Right ventricle myocardium inferior (tissue), 1 donor: ENCODE measurements at regions not wholly inside any gene's neighbourhood (a gene's known extent, or its start where the extent isn't known, plus 50 kb on each side); places are given as distances from the start of the nearest gene placed in this dataset.
"Not testable (repeated sequence)": the region's sequence is repeated elsewhere in the genome, so short reads cannot be mapped to it uniquely, and the experiment has no call there.

Experiments used
- ATAC-seq: fragments of 200-7000 bp; cut with Tn5 transposase; one replicate; pipeline ENCODE4 v1.9.1; 2020; ENCODE audit warnings: mild to moderate bottlenecking, moderate library complexity
- DNase-seq: peaks from one replicate; pipeline ENCODE4 v3.0.0; 2021; ENCODE audit errors: missing footprints
- intact Hi-C: fragments of 100-400 bp; cut with DNase I; formaldehyde crosslinking; loops from one replicate; pipeline ENCODE4 v1.11.0; 2022
- donor health status: DM: no; HTN: yes; CAD: no; lungs with severe emphysema.

DNA sequence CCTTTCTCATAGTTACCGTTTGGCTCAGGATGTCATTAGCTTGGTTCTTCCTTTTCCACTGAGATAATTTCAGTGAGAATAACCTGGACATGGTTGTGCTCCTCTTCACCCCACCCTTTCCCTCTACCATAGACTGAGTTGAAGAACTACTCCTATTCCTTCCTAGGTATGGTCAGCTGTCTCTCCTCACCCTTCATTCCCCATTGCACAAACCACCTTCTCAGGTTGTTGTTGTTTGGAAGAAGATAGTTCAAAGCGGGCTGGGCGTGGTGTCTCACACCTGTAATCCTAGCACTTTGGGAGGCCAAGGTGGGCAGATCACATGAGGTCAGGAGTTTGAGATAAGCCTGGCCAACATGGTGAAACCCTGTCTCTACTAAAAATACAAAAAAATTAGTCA lies 168.0 kb upstream of the TBL1XR1 start:
- not testable (repeated sequence) for DNase-seq, ATAC-seq
- intact Hi-C loops: loop anchor here (10.0 kb wide), 4 partner anchors 100 to 790 kb away; no protein-coding TSS in a partner anchor

DNA sequence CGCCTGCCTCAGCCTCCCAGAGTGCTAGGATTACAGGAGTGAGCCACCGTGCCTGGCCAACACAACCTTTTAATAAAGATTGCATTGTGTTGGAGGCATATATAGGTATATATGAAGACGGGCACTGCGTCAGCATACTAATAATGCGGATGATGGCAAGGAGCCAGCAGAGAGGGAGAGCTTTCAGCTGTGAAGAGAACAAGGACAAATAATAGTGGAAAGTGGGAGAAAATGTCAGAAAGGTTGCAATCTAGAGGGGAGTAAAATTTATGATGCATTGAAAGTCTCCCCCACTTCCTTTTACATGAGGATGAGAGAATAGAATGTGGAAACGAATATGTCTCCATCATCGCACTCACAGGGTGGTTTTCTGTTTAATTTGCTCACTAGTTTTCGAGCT lies 170.5 kb upstream of the TBL1XR1 start:
- no peak for ATAC-seq
- intact Hi-C loops: loop anchor here (10.0 kb wide), 4 partner anchors 97 to 787 kb away; no protein-coding TSS in a partner anchor
- no peak for DNase-seq

DNA sequence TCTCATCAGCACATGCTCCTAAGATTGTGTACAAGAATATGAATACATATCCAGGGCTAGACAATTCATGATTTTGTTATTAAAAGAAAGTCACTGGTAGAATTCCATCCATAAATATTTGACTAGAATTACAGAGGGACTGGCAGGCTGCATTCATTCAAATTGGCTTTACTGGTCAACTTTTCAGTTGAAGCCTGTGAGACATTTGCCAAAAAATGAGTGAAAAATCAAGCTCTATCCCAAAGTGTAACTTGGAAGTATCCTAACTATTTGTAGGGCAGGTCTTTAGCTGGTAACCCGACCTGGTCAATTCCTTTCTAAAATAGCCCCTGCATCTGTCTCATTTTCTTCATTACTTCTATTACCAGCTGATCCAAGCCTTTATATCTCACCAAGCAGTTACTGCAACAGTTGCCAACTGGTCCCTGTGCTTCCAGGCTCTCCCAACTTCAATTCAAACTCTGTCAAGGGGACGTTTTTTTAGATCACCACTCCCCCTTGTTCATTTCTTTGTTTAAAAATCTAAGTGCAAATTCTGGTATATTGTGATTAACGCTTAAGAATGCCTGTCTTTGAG lies 173.1 kb upstream of the TBL1XR1 start:
- ATAC-seq (no peak), DNase-seq (no peak)
- intact Hi-C loops: no loop called here

DNA sequence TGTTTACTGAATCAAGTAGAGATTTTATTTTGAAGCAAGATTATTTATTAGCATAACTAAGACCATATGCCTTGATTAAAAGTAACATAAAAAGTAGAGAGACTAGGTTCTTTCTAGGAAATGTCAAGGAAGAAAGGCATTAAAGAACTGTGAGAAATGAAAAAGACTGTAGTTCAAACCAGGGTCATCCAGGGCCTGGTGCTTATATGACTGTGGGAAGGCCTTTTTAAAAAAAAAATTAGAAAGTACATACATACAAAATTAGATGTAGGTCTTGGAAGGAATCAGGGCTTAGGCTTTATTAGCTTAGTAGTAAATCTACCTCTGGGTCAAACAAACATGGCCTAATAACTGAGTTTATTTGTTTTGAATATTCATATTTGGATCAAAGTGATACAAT lies 173.9 kb upstream of the TBL1XR1 start:
- intact Hi-C loops: no loop called here
- ATAC-seq (no peak), DNase-seq (no peak)

DNA sequence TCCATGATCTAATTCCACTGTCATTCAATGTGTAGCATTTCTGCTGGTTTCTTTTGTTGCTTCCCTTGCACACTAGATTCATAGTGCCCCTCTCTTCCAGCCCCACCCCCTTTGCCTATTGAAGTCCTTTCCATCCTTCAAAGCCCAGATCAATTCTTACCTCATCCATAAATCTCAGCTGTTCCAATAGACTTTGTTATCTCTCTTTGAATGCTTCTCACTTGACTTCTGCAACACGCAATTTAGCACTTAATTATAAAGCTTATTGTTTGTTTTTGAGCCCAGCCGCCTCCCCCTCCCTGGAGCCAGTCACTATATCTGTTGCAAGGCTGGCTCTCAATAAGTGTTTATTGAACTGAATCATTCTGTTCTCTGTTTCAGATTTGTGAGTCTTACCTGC lies 174.6 kb upstream of the TBL1XR1 start:
- intact Hi-C loops: no loop called here
- DNase-seq (no peak), ATAC-seq (no peak)

DNA sequence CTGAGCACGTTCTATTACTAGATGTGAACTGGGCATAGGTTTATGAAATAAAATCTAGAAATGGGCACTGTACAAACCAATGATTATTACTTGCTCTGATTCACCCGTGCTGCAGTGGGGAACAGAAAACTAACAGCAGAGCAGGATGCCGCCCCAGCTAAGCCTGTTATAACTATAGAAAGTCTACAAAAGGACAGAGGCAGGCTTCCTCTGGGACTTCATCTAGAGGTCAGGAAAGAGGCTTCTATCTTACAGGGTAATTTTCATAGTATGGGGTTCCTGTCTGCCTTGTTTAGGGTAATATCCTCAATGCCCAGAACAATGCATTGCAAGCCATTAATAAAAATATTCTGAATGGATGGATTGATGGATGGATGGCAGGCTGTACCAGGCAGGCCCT lies 177.0 kb upstream of the TBL1XR1 start:
- intact Hi-C loops: no loop called here
- DNase-seq: no peak
- ATAC-seq: no peak

DNA sequence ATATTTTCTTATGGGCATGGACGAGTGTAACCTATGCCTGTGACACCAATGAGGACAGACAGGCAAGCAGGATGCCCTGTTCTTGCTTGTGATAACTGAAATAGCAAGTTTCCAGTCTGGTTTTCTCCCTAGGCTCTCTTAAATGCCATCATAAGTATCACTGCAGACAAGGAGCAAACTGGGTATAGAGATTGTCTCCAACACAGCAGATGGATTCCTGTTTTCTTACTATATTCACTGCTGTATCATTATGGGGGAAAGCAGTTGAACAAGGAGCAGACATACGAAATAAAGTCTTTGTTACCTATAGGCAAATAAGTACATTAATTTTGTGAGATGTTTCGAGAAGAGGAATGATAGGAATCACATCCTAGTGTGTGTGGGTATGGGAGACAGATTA lies 178.0 kb upstream of the TBL1XR1 start:
- DNase-seq (no peak), ATAC-seq (no peak)
- intact Hi-C loops: no loop called here

DNA sequence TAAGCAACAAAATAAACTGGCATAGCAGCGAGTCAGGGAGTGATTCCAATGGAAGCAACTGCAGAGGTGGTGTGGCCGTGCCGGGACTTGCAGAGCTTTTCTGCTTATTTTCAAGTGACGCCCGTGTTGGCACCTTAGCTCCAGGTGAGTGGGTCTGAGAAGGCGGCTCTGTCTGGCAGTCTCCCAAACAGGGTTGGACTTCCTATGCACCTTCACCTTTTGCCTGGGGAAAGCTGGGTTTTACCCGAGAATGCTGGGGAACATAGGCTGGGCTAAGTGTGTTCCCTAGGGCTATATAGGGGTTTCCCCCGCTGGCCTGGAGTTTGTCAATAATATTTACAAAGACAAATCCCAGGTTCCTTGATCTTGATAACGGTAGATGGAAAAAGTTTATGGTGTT lies 179.9 kb upstream of the TBL1XR1 start:
- intact Hi-C loops: no loop called here
- no peak for ATAC-seq
- no peak for DNase-seq

DNA sequence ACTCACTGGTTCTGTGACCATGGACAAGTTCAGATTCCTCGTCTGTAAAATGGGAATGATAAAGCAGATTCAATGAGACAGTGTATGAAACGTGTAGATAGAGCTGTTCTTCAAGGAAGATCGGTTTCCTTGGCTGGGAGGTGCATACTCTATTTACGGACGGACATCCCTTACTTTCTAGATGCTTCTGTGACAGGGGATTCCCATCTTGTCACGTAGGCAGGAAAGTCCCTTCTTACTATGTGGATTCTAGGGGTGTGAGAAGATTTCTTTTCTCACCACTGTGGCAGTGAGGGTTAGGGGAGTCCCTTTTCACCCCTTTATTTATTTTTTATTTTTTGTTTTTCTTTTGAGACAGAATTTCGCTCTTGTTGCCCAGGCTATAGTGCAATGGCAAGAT lies 180.9 kb upstream of the TBL1XR1 start:
- ATAC-seq: no peak
- intact Hi-C loops: no loop called here
- no peak for DNase-seq

DNA sequence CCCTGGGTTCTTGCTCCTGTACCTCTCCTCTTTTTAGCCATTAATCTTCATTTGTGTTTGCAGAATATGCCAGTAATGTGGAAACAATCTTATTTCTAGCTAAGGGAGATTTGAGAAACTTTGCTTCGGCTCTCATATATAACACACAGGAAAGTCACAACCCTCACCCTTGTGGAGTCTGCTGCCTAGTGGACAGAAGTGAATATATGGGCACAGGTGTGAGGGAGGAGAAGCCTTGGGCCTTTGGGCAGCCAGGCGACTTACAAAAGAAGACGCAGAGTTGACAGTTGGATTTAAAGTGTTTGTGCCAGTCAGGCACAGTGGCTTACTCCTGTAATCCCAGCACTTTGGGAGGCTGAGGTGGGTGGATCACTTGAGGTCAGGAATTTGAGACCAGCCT lies 181.8 kb upstream of the TBL1XR1 start:
- intact Hi-C loops: no loop called here
- ATAC-seq (no peak), DNase-seq (no peak)

DNA sequence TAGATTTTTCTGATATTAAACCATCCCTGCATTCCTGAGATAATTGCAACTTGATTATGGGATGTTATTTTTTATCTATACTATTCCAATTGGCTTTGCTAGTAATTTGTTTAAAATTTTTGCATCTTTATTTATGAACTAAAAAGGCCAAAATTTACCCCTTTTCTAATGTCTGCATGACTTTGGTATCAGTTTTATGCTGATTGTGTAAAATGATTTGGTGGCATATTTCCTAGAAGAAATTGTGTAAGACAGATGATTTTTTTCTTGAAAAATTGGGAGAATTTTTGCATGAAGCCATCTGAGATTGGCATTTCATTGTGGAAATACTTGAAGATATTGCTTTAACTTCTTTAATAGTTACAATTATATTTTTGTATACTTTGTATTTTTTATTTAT lies 183.8 kb upstream of the TBL1XR1 start:
- ATAC-seq (no peak), DNase-seq (no peak)
- intact Hi-C loops: no loop called here

DNA sequence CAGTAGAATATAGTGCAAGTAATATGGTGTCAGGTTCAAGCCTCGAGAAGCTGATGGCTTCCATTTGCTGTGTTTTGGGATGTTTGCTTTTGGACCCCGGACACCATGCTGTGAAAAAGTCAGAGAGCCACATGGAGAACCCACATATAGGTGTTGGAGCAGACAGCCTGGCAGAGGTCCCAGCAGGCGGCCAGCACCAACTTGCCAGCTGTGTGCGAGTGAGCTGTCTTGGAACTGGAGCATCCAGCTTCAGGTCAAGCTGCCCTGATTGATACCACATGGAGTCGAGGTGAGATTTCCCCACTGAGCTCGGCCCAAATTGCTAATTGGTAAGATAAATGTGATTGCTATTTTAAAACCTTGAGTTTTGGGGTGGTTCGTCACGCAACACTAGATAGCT lies 185.7 kb upstream of the TBL1XR1 start:
- intact Hi-C loops: no loop called here
- DNase-seq: peak; percentile 73
- peak; percentile 31 for ATAC-seq

DNA sequence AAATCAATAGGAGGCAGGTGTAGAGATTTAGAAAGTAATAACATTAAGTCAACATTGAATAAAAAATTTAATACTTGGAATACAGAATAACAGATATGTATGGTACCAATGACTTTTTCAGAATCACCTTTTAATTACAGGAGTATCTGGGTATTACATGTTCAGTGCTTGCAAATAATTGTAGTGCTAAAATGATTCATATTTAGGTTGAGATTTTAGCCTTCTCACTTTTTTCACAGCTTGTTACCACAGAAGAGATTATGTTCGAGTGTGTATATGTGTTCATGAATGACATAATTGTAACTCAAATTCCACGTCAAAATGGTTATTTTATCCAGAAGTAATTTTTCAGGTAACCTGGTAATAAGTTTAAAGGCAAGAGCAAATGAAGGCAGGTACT lies 187.9 kb upstream of the TBL1XR1 start:
- DNase-seq (no peak), ATAC-seq (no peak)
- intact Hi-C loops: no loop called here

DNA sequence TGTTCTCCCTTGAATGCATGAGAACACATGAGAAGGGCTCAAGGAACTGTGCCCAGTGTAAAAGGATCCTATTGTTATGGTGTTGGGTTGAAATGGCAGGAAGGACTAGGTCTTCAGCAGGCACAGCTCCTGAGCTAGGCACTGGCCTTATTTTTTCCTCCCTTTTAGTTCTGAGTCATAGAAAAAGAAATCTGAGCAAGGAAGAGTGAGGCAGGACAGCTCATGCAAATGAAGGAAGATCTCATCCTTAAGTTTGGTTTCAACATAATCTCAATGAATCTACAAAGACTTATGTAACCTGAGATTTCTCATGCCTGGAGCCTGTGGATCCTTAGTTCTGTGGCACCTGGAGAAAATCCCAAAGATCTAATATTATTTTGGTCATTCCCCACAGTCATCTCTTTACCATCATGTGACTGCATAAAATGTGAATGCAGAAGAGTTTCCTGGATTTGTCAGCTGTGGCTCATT lies 188.6 kb upstream of the TBL1XR1 start:
- intact Hi-C loops: no loop called here
- ATAC-seq (no peak), DNase-seq (no peak)

DNA sequence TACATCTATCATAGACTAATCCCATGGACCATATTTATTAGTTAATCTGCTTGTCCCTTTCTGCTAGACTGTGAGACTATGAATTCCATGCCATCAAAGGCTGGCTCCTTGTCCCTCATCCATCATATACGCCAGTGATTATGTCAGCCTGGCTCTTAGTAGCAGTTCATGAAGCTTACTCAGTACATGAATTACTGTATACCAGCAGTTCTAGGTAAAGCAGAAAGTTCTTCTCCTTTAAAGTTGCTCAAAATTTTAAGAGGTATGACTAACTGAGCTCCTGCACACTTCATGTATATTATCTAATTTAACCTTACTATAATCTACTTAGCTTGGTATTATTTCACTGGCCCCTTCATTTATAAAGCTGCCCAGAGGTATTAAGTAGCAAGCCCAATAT lies 190.9 kb upstream of the TBL1XR1 start:
- DNase-seq (no peak), ATAC-seq (no peak)
- intact Hi-C loops: no loop called here

DNA sequence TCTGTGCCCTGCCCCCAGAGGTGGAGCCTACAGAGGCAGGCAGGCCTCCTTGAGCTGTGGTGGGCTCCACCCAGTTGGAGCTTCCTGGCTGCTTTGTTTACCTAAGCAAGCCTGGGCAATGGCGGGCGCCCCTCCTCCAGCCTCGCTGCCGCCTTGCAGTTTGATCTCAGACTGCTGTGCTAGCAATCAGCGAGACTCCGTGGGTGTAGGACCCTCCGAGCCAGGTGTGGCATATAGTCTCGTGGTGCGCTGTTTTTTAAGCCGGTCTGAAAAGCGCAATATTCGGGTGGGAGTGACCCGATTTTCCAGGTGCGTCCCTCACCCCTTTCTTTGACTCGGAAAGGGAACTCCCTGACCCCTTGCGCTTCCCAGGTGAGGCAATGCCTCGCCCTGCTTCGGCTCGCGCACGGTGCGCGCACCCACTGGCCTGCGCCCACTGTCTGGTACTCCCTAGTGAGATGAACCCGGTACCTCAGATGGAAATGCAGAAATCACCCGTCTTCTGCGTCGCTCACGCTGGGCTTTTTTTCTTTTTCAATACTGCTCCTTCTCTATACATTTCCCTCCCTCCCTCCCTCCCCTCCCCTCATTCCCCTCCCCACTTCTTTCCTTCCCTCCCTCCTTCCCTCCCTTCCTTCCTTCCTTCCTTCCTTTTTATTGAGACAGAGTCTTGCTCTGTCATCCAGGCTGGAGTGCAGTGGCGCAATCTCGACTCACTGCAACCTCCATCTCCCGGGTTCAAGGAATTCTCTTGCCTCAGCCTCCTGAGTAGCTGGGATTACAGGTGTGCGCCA lies 197.1 kb upstream of the TBL1XR1 start:
- intact Hi-C loops, DNase-seq: not testable (repeated sequence)

DNA sequence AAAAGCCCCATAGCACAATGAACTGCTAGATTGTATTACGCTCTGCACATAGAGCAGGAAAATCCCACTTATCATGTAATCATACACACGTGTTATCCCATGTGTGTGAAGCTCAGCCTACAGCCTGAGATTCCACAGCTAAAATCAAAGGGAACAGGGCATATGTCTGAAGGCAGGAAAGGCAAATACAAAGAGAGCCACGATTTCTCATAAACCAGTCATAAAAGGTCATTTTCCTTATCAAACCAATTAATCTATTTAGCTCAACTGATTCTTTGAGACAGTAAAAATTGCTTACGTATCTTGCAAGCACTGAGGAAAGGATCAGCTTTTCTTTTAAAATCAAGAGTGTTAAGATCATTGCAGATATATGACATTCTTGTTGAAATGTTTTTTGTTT lies 199.5 kb upstream of the TBL1XR1 start:
- DNase-seq (no peak), ATAC-seq (no peak)
- intact Hi-C loops: no loop called here

More for the DNA sequence above, 197.1 kb upstream of the TBL1XR1 start:
- ATAC-seq: not testable (repeated sequence)

DNA sequence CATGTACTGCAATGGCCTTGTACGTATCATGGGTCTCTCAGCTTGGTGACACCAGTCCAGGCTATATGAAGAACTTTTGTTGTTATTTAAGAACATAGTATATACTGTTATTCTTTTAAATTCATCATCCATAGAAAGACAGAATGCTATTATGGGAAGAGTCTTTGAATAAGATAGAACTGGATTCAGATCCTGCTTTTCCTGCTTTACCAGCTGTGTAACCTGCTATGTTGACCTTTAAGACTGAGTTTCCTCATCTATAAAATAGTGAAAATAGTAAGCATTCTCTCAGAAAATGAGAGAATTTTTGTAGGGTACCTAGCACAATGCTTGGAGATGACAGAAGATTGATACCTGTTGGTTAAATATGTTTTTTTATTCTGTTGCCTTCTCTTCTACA lies 204.1 kb upstream of the TBL1XR1 start:
- DNase-seq (no peak), ATAC-seq (no peak)
- intact Hi-C loops: no loop called here

DNA sequence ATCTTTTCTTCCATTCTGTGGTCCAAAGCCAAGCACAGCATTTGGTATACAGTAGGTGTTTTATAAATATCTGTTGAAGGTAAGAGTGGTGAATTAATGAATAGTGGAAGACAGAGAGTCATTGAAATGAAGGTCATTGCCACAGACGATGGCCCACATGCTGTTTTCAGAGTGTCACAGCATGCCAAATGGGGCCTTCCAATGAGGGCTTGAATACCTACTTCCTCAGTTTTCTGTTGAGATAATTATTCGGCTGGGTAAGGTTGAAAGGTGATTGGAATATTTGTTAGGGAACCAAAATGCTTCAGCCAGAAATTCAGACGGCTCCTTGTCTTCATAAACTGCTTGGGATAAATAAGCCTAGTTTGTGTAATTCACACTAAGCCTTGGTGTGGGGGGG lies 205.3 kb upstream of the TBL1XR1 start:
- ATAC-seq: no peak

DNA sequence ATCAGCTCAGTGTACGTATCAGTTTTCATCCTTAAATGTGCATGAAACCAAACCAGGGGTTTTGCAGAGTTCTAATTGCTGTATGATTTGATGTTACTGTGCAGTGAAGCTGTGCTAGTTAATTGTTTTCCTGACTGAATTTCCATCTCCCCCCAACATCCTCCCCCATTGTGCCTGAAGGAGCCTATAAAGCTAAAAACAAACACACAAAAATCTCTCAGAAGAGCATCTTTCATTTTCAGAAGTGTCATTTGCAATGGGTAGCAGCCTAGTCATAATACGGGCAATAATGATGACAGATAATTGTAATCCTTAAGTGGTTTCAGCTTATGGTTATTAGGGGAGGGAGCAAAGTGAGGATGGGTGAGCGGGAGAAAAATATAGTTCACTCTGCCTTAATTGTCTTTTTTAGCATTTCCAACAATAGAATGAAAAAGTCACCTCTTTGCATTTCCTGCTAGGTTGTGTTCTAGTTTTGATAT lies 207.9 kb upstream of the TBL1XR1 start:
- ATAC-seq (no peak), DNase-seq (no peak)
- intact Hi-C loops: no loop called here

More for the DNA sequence above, 205.3 kb upstream of the TBL1XR1 start:
- no peak for DNase-seq
- intact Hi-C loops: no loop called here
